ENCODE measurements at regions not wholly inside any gene's neighbourhood (a gene's known extent, or its start where the extent isn't known, plus 50 kb on each side); places are given as distances from the start of the nearest gene placed in this dataset.
"Not testable (repeated sequence)": the region's sequence is repeated elsewhere in the genome, so short reads cannot be mapped to it uniquely, and the experiment has no call there.

GRCh38 chr13:48829536-48829935 is 146.2 kb upstream of the FNDC3A start:
- Mint-ChIP-seq H3K36me3 (ENCODE audit: low read depth) (no peaks in the 10 kb centered on the region), H3K27me3 (ENCODE audit: low read depth) (peaks cover 4% of the 10 kb centered on the region), H3K4me3 (no peak overlapping the region), H3K9me3 (peaks cover 37% of the 10 kb centered on the region), H3K27ac (peak overlapping the region in 1 of 3 experiments; percentile 16), H3K4me1 (no peaks in the 10 kb centered on the region)
- TF ChIP-seq CTCF (IDR thresholded peaks at IDR 0.05; ENCODE audit: unreplicated experiment in 3 of 3): no peak

- Mint-ChIP-seq H3K9me3 (peaks cover 46% of the 10 kb centered on the region), H3K36me3 (ENCODE audit: low read depth) (no peaks in the 10 kb centered on the region), H3K4me3 (no peak overlapping the region), H3K27ac (no peak overlapping the region), H3K4me1 (no peaks in the 10 kb centered on the region), H3K27me3 (ENCODE audit: low read depth) (no peaks in the 10 kb centered on the region)
- TF ChIP-seq CTCF (IDR thresholded peaks at IDR 0.05; ENCODE audit: unreplicated experiment in 3 of 3): no peak
These were observed 144.5 kb upstream of the FNDC3A start for GRCh38 chr13:48831248-48831647.

- H3K4me1 Mint-ChIP-seq: no peaks in the 10 kb centered on the region
- TF ChIP-seq CTCF (IDR thresholded peaks at IDR 0.05; ENCODE audit: unreplicated experiment in 3 of 3): no peak
- no peaks in the 10 kb centered on the region for H3K36me3 Mint-ChIP-seq (ENCODE audit: low read depth)
- no peaks in the 10 kb centered on the region for H3K27me3 Mint-ChIP-seq (ENCODE audit: low read depth)
- peaks cover 38% of the 10 kb centered on the region for H3K9me3 Mint-ChIP-seq
- no peak overlapping the region for H3K27ac Mint-ChIP-seq
- no peak overlapping the region for H3K4me3 Mint-ChIP-seq
These were observed 142.3 kb upstream of the FNDC3A start for GRCh38 chr13:48833412-48833811.

GRCh38 chr13:48835326-48835725 is 140.4 kb upstream of the FNDC3A start:
- peaks cover 33% of the 10 kb centered on the region for H3K9me3 Mint-ChIP-seq
- H3K4me1 Mint-ChIP-seq: not testable (repeated sequence)

GRCh38 chr13:48838193-48838973 is 137.3 kb upstream of the FNDC3A start:
- Mint-ChIP-seq H3K4me1 (no peaks in the 10 kb centered on the region), H3K9me3 (peaks cover 19% of the 10 kb centered on the region), H3K4me3 (no peak overlapping the region), H3K36me3 (ENCODE audit: low read depth) (no peaks in the 10 kb centered on the region), H3K27me3 (ENCODE audit: low read depth) (no peaks in the 10 kb centered on the region), H3K27ac (no peak overlapping the region)
- TF ChIP-seq CTCF (IDR thresholded peaks at IDR 0.05; ENCODE audit: unreplicated experiment in 3 of 3): no peak

More at GRCh38 chr13:48835326-48835725, 140.4 kb upstream of the FNDC3A start:
- H3K4me3 Mint-ChIP-seq; H3K36me3 Mint-ChIP-seq (ENCODE audit: low read depth); H3K27me3 Mint-ChIP-seq (ENCODE audit: low read depth); H3K27ac Mint-ChIP-seq: not testable (repeated sequence)

GRCh38 chr13:48839171-48839570 is 136.5 kb upstream of the FNDC3A start:
- H3K27me3 Mint-ChIP-seq (ENCODE audit: low read depth): no peaks in the 10 kb centered on the region
- no peaks in the 10 kb centered on the region for H3K36me3 Mint-ChIP-seq (ENCODE audit: low read depth)
- no peak for TF ChIP-seq CTCF (IDR thresholded peaks at IDR 0.05; ENCODE audit: unreplicated experiment in 3 of 3)
- H3K27ac Mint-ChIP-seq: no peak overlapping the region
- peaks cover 14% of the 10 kb centered on the region for H3K9me3 Mint-ChIP-seq
- H3K4me3 Mint-ChIP-seq: no peak overlapping the region
- no peaks in the 10 kb centered on the region for H3K4me1 Mint-ChIP-seq
